Body of pancreas (tissue), 4 donors: ENCODE measurements at regions not wholly inside any gene's neighbourhood (a gene's known extent, or its start where the extent isn't known, plus 50 kb on each side); places are given as distances from the start of the nearest gene placed in this dataset.

Source experiments
- CTCF ChIP-seq, 7 experiments: fragments of 450-650 bp in 4 of 7; fragments of 200-600 bp in 3 of 7; sonication (generic) in 3 of 7; IDR thresholded peaks; one replicate each; pipeline ENCODE4 v1.5.1; 2016 to 2019; ENCODE audit warnings: antibody characterized with exemption in 7 of 7
- POLR2A ChIP-seq, 3 donors: fragments of 450-650 bp; IDR thresholded peaks; one replicate each; pipeline ENCODE4 v1.6.1; 2016; ENCODE audit warnings: antibody characterized with exemption in 3 of 3, mild to moderate bottlenecking in 2 of 3

DNA sequence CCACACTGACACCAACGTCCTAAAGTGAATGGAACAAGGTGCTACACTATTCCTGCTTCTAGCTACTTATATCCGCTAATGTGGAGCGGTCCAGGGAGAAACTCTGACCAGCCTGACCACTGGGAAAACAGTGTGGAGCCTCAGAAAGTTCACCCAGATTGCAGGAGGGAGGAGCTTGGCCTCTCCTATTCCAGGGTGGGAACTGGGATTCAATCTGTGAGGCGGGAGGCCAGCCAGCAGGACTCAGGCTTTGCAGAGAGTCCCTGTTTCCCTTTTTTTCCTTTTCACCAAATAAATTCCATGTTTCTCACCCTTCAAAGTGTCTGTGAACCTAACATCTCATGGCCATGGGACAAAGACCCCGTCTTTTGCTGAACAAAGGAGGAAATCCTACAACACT, 86.4 kb upstream of the SEMA3C start:
- TF ChIP-seq CTCF (IDR thresholded peaks at IDR 0.05) = no peak
- TF ChIP-seq POLR2A (IDR thresholded peaks at IDR 0.05) = no peak
